Mammary epithelial cell (primary cell): ENCODE measurements at regions not wholly inside any gene's neighbourhood (a gene's known extent, or its start where the extent isn't known, plus 50 kb on each side); places are given as distances from the start of the nearest gene placed in this dataset.

Experiments used
- CTCF ChIP-seq, 2 donors: IDR thresholded peaks in 1 of 2; conservative IDR thresholded peaks in 1 of 2; 2 replicates each; pipeline ENCODE4 v1.5.1; 2011 to 2012; ENCODE audit warnings: inconsistent platforms in 2 of 2, low read length in 2 of 2, mild to moderate bottlenecking in 2 of 2, control low read depth in 1 of 2, low read depth in 1 of 2; ENCODE audit not compliant: insufficient read depth in 1 of 2; ENCODE audit errors: extremely low read depth in 1 of 2
- EZH2 ChIP-seq: IDR thresholded peaks from 2 replicates; pipeline ENCODE4 v1.6.1; 2012; ENCODE audit warnings: low read length, inconsistent platforms, borderline replicate concordance

- TF ChIP-seq CTCF (conservative IDR thresholded peaks at IDR 0.05 in 1 of 2, IDR thresholded peaks at IDR 0.05 in 1 of 2; ENCODE audit: extremely low read depth in 1 of 2, insufficient read depth in 1 of 2, low read depth in 1 of 2, low read length in 2 of 2) (no peak), EZH2 (no peak)
These were observed 269.9 kb downstream of the TTC32 start for GRCh38 chr2:19631871-19632270.
